Choroid plexus epithelial cell (primary cell): ENCODE measurements at regions not wholly inside any gene's neighbourhood (a gene's known extent, or its start where the extent isn't known, plus 50 kb on each side); places are given as distances from the start of the nearest gene placed in this dataset.
"Not testable (repeated sequence)": the region's sequence is repeated elsewhere in the genome, so short reads cannot be mapped to it uniquely, and the experiment has no call there.

Source experiments
- DNase-seq: peaks from one replicate; pipeline ENCODE4 v3.0.0-alpha.2; 2010; ENCODE audit warnings: low read depth
- H3K4me3 ChIP-seq: 2 replicates; pipeline ENCODE4 v1.5.1; 2011; ENCODE audit warnings: low read depth, mild to moderate bottlenecking, control low read depth, low read length, moderate library complexity
- TF ChIP-seq, protein P1 (sequence below): conservative IDR thresholded peaks from 2 replicates; pipeline ENCODE4 v1.5.1; 2011; ENCODE audit warnings: low read depth, mild to moderate bottlenecking, control low read depth, inconsistent platforms, low read length, moderate library complexity

DNA sequence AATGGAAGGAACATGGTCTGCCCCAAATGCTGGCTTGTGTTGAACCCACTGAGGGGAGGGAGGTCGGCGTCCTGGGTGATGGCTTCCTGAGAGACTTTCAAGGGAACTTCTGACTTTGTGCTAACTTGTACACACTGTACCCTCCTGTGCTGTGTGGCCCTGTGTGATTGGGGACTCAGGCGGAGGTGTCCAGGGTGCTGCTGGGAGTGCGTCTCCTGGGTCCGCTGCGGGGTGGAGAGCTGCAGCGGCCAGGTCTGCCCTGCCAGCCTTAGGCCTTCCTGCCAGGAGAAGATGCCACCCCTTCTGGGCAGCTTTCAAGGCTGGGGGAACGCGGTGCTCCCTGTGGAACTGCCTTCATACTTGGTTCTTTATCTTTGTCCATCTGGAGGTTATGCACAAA lies 170.1 kb downstream of the URI1 start:
- no peak overlapping the region for H3K4me3 ChIP-seq
- TF ChIP-seq, protein P1, sequence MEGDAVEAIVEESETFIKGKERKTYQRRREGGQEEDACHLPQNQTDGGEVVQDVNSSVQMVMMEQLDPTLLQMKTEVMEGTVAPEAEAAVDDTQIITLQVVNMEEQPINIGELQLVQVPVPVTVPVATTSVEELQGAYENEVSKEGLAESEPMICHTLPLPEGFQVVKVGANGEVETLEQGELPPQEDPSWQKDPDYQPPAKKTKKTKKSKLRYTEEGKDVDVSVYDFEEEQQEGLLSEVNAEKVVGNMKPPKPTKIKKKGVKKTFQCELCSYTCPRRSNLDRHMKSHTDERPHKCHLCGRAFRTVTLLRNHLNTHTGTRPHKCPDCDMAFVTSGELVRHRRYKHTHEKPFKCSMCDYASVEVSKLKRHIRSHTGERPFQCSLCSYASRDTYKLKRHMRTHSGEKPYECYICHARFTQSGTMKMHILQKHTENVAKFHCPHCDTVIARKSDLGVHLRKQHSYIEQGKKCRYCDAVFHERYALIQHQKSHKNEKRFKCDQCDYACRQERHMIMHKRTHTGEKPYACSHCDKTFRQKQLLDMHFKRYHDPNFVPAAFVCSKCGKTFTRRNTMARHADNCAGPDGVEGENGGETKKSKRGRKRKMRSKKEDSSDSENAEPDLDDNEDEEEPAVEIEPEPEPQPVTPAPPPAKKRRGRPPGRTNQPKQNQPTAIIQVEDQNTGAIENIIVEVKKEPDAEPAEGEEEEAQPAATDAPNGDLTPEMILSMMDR = no peak

DNA sequence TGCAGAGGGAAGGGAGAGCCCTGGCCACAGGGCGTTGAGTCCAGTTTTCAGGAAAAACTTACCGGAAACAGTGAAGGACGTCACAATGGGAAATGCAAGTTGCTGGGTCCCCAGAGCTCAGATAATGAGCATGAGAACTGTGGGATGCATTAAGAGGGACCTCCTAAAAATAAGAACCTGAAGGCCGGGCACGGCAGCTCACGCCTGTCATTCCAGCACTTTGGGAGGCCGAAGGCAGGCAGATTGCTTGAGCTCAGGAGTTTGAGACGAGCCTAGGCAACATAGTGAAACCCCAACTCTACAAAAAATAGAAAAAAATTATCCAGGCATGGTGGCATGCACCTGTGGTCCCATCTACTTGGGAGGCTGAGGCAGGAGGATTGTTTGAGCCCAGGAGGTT lies 170.6 kb downstream of the URI1 start:
- TF ChIP-seq, protein P1 = no peak
- H3K4me3 ChIP-seq = no peak overlapping the region
- DNase-seq = no peak

More for the DNA sequence above, 170.1 kb downstream of the URI1 start:
- no peak for DNase-seq

- H3K4me3 ChIP-seq = no peak overlapping the region
- TF ChIP-seq, protein P1 = no peak
- DNase-seq = no peak
These were observed 171.1 kb downstream of the URI1 start for GRCh38 chr19:30113186-30113585.

GRCh38 chr19:30114095-30114494 lies 172.1 kb downstream of the URI1 start:
- not testable (repeated sequence) for DNase-seq, H3K4me3 ChIP-seq

GRCh38 chr19:30115947-30116346 lies 173.9 kb downstream of the URI1 start:
- no peak overlapping the region for H3K4me3 ChIP-seq
- DNase-seq = no peak
- TF ChIP-seq, protein P1 = no peak

GRCh38 chr19:30116530-30116929 lies 174.5 kb downstream of the URI1 start:
- DNase-seq = no peak
- no peak overlapping the region for H3K4me3 ChIP-seq
- TF ChIP-seq, protein P1 = no peak

- TF ChIP-seq, protein P1 = no peak
- no peak for DNase-seq
- H3K4me3 ChIP-seq = no peak overlapping the region
These were observed 175.0 kb downstream of the URI1 start for GRCh38 chr19:30116984-30117555.
